ENCODE measurements at regions not wholly inside any gene's neighbourhood (a gene's known extent, or its start where the extent isn't known, plus 50 kb on each side); places are given as distances from the start of the nearest gene placed in this dataset.
"Not testable (repeated sequence)": the region's sequence is repeated elsewhere in the genome, so short reads cannot be mapped to it uniquely, and the experiment has no call there.

- intact Hi-C loops (cut with micrococcal nuclease), result no loop called here
- ATAC-seq (no peak), DNase-seq (no peak)
Measured at GRCh38 chr11:92557879-92558278, 333.3 kb downstream of the FAT3 start.

DNA sequence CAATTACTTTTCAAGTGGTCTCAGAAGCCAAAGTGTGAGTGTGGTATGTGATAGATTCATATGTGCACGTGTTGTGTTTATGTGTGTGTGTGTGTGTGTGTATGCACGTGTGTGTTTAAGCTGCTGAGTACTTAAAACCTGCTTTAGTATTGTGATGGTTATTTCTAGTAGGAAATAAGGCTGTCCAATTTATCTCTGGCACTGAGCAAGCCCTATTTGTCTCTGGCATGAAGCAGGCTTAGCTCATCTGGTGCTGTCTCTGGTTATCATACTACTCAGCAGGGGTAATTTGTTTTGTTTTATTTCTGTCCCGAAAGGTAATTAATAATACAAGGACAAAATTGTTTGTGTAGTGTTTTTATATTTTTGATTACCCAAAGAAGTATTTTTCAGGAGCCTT lies 333.7 kb downstream of the FAT3 start:
- ATAC-seq (no peak), DNase-seq (no peak)
- intact Hi-C loops (cut with micrococcal nuclease), result no loop called here

DNA sequence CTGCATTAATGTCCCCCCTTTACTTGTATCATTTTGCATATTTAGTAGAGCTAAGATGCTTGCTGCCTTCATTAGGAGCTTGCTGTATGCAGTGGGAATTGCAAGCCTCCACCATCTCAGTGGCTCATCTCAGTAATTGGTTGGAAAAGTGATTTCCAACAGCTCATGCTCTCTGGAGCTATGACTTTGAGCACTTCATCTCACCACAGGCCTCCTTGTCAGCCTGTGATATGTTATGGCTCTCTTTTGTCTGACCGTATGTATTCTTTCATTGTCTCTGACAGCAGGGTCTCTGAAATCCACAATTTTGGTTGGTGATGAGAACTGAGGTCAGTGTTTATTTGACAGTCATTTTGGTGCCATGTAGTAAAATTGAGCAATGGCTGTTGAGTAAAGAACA lies 345.1 kb downstream of the FAT3 start:
- intact Hi-C loops (cut with micrococcal nuclease), result no loop called here
- ATAC-seq (no peak), DNase-seq (no peak)

- intact Hi-C loops (cut with micrococcal nuclease), result no loop called here
- no peak for ATAC-seq
Measured at GRCh38 chr11:92572559-92572958, 347.9 kb downstream of the FAT3 start.

DNA sequence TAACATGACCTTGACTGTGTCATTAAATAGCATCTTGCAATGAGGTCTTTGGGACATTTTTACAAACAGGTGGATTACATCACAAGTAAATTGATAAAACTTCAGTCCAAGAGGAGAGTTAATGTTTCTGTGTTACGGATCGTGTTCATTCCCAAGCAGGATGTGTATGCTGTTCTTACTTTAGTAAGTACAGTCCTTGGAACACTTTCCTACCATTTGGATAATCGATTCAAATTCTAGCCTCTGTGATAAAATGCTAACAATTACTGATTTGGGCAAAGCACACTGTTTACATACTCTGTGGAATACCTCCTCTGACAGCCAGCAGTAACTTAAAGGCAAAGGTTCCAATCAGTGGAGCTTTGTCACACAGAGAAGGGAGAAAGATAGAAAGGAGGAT lies 351.7 kb downstream of the FAT3 start:
- no peak for ATAC-seq
- intact Hi-C loops (cut with micrococcal nuclease), result no loop called here

More at GRCh38 chr11:92572559-92572958, 347.9 kb downstream of the FAT3 start:
- no peak for DNase-seq

GRCh38 chr11:92580908-92581307 lies 356.3 kb downstream of the FAT3 start:
- no peak for DNase-seq
- ATAC-seq, result no peak
- intact Hi-C loops (cut with micrococcal nuclease), result no loop called here

More for the DNA sequence above, 351.7 kb downstream of the FAT3 start:
- DNase-seq, result no peak

DNA sequence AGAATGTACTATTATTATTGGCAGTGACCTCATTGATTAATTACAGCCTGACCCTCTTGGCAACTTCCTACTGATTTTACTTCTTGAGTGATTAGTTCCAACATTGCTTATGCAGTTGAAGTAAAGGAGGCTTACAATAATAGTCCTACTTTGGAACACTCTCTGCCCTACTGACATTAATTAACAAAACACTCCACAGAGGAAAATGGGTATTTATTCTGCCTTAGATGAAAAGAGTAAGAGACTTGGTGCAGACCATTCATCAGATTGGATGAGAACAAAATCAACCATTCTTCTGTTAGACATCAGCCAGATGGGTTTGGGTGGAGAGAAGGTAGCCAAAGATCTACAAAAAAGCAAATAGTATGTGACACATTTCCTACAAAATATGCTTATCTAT lies 363.8 kb downstream of the FAT3 start:
- intact Hi-C loops (cut with micrococcal nuclease), result no loop called here
- DNase-seq, result no peak
- no peak for ATAC-seq

- intact Hi-C loops (cut with micrococcal nuclease), result no loop called here
- DNase-seq (no peak), ATAC-seq (no peak)
Measured at GRCh38 chr11:92589512-92589911, 364.9 kb downstream of the FAT3 start.

DNA sequence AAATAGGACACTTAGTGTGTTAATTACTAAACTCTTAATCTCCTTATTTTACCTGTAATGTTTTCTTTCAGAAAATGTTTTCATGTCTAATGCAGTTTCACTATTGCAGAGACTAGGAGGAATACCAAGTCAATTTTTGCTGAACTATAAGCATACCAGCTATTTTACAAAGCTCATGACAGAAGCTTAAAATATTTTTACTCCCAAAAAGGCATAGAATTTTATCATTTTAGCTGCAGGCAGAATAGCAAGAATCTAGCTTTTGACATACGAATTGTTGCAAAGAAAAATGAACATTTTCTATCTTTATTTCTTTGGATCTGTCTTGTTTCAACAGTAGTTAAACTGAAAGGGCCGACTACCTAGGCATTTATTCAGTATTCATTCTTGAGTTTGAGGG lies 366.9 kb downstream of the FAT3 start:
- ATAC-seq, result no peak
- intact Hi-C loops (cut with micrococcal nuclease), result no loop called here
- no peak for DNase-seq

DNA sequence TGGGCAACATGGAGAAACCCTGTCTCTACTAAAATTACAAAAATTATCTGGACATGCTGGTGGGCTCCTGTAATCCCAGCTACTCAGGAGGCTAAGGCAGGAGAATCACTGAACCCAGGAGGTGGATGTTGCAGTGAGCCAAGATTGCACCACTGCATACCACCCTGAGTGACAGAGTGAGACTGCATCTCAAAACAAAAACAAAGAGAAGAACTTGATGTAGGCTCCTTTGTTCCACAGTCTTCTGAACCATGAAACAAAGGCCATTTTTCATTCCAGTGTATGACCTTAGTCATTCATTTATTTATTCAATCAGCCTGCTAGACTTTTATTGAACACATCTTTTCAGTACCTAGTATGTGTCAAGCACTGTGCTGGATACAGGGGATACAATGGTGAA lies 369.6 kb downstream of the FAT3 start:
- DNase-seq, result no peak
- ATAC-seq, result no peak
- intact Hi-C loops (cut with micrococcal nuclease), result no loop called here

DNA sequence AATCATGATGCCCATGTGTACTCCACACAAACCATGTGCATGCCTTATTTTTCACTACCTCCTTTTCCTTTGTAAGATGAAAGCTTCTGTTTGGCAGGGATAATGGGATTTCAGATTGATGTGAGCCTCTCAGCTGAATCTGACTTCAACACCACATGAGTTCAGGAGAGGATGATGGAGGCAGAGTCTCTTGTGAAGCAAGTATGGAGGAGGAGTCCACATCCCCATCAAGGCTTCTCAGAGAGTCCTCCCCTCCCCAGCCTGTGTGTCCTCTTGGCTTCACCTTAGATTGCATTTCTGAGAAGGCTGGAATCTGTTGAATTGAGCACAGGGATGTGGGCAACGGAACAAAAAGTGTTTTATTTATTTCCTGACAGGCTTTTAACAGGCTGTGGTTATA lies 370.4 kb downstream of the FAT3 start:
- no peak for DNase-seq
- no peak for ATAC-seq
- intact Hi-C loops (cut with micrococcal nuclease), result no loop called here

DNA sequence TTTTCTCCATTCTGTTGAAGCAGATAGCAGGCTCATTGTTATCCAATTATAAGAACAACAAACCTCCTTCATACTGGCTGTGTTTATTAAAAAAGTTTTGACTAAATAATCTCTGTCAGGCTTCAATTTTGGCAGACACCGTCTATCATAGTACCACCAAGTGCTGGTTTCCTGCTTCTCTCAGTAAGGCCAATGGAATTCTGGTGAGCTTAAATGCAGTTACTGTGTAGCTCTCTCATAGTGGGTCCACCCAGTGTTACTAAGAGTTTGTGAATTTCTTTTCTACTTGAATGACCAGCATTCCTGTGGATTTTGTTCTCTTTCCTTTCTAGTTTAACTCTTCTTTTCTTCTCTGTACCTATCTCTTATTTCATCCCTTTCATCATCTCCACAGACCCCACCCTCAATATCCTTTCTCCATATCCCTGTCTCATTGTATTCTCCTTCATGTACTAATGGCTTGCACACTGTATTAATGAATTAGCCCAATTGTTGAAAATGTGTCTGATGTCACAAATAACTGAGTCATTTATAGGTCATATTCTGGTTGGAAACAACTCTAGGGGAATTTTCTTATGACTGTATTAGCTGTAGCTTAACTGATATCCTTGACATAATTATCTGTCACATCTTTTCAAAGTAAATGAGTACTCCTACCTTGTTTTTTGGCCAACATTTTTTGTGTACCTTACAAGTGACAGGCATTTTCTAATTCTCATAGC lies 372.1 kb downstream of the FAT3 start:
- no peak for DNase-seq
- ATAC-seq, result no peak
- intact Hi-C loops (cut with micrococcal nuclease), result no loop called here

GRCh38 chr11:92601048-92601447 lies 368.4 kb upstream of the MTNR1B start:
- ATAC-seq (no peak), DNase-seq (no peak)
- intact Hi-C loops (cut with micrococcal nuclease), result no loop called here

DNA sequence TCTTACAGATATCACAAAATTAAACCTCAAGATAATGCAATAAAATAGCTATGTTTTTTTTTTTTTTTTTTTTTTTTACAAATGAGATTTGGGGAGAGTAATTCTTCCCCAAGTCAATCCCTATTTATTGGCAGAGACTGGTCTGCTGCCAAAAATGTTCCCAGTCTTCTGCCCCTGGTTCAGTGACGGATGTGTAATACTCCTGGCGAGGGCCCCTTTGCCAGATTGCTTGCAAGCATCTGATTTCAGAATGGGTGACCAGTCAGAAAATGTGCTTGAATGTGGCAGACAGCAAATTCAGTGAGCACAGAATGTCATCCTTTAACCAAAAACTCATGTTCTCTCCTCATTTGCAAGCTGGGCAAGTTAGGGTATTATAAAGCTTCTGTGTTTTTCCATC lies 363.8 kb upstream of the MTNR1B start:
- DNase-seq, result no peak

GRCh38 chr11:92607969-92608722 lies 361.3 kb upstream of the MTNR1B start:
- no peak for DNase-seq
- intact Hi-C loops (cut with micrococcal nuclease), result no loop called here
- no peak for ATAC-seq

More for the DNA sequence above, 363.8 kb upstream of the MTNR1B start:
- no peak for ATAC-seq
- intact Hi-C loops (cut with micrococcal nuclease), result no loop called here

DNA sequence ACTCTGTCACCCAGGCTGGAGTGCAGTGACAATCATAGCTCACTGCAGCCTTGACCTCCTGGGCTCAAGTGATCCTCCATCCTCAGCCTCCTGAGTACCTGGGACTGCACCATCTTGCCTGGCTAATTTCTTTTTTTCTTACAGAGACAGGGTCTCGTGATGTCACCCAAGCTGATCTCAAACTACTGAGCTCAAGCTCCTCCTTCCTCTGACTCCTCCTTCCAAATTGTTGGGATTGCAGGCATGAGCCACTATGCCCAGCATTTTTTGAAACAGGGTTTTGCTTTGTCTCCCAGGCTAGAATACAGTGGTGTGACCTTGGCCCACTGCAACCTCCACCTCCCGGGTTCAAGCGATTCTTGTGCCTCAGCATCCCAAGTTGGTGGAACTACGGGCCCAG lies 358.3 kb upstream of the MTNR1B start:
- DNase-seq (no peak), ATAC-seq (no peak)
- intact Hi-C loops (cut with micrococcal nuclease), result no loop called here

GRCh38 chr11:92618020-92618419 lies 351.4 kb upstream of the MTNR1B start:
- intact Hi-C loops (cut with micrococcal nuclease); DNase-seq; ATAC-seq: not testable (repeated sequence)

DNA sequence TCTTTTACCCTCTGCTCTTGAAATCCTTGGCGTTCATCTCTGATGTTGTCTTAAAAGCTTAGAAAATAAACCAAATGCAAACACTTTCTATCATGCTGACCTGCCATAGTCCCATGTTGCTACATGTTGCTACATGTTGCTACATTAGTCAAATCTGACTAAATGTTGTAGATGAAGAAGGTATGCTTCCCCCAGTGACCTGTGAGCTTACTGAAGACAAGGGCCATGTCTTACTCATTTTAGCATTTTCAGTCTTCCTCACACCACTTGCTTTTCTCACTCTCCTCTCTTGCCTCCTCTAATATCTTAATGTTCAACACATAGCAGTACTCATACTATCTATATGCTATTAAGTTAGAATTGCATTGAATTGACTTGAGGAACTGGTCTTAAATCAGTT lies 346.4 kb upstream of the MTNR1B start:
- intact Hi-C loops (cut with micrococcal nuclease), result no loop called here
- DNase-seq (no peak), ATAC-seq (no peak)

- no peak for ATAC-seq
- DNase-seq, result no peak
- intact Hi-C loops (cut with micrococcal nuclease), result no loop called here
Measured at GRCh38 chr11:92625894-92626293, 343.6 kb upstream of the MTNR1B start.

DNA sequence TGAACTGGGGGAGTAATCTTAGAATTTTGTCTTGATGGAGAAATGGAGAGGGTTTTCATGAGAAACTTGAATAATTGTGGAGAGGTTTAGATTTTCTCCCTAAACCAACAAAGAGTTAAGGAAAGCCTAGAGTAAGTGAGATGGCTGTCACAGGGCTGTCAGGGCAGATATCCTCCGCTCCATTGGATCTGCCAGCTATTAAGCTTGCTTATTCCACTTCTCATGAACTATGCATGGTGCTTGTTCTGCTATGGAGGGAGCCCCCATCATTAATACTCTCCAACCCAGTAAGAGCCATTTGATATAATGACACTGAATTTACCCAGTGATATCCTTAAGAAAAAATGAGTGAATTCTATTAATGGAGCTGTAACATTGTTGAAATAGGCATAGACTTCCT lies 342.8 kb upstream of the MTNR1B start:
- intact Hi-C loops (cut with micrococcal nuclease), result no loop called here
- no peak for DNase-seq
- no peak for ATAC-seq
